ENCODE measurements at regions not wholly inside any gene's neighbourhood (a gene's known extent, or its start where the extent isn't known, plus 50 kb on each side); places are given as distances from the start of the nearest gene placed in this dataset.

DNA sequence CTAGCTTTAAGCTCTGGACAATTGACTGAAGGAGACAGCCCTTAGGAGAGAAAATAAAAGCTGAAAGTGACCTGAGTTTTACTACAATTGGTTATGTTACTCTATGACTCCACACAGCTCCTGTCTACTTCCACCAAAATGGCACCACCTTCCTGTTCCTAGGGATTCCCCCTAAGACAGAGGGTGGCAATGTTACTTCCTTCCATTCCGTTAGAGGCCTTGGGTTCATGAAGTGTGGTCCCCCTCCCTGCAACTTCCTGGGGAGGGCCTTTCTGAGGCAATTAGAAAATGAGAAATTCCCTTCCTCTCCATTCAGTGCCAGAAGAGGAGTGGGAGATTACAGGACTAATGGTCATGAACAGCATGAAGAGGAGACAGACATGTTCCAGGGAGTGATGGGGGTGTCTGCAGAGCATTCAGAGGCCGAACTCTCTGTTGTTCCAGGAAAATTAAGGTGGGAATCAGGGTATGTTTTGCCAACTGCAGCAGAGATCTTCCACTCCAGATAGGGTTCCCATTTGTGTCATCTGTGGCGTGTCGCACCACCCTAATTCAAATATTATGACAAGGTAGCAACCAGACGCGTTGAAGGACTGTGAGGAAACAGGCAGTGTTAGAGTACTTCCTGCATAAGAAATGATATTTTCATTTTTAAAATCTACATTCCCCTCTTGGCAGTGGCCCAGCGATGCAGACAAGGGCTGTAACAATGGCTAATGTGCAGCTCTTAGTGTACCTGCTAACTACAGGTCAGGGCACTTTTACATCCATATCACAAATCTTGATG lies 53.1 kb upstream of the TRIM67 start:
- no peak for DNase-seq (ENCODE audit: low read depth, low spot score)

DNA sequence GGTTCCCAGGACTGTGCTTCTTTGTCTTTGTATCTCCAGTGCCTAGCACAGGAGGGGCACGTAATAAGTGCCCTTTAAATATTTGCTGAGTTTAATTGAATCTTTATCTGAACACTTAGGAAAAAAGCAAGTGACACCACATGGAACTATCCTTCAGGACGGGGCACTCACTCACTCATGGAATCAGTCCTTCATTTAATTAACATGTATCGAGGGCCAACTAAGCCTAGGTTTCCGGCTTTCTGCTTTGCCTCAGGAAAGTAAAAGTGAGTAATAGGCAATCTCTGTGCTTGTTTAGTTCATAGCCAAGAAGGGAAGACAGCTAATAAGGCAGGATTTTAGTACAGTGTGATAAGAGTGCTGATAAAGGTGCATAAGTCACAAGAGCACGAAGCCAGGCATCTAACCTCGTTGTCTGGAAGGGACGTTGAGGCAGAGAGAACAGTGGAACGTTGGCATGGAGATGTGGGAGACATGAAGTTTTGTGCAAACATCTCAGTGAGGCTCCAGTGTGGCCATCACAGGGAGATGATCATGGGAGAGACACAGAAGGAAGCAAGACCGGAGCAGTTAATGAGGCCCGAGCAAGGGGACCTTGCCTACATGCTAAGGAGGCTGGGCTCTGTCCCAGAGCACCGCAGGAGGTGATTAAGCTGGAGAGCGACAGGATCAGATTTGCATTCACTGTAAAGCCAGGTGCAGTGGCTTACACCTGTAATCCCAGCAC lies 54.1 kb upstream of the TRIM67 start:
- no peak for DNase-seq (ENCODE audit: low read depth, low spot score)

- no peak for DNase-seq (ENCODE audit: low read depth, low spot score)
Observed at GRCh38 chr1:231107151-231107550, 54.7 kb upstream of the TRIM67 start.

DNA sequence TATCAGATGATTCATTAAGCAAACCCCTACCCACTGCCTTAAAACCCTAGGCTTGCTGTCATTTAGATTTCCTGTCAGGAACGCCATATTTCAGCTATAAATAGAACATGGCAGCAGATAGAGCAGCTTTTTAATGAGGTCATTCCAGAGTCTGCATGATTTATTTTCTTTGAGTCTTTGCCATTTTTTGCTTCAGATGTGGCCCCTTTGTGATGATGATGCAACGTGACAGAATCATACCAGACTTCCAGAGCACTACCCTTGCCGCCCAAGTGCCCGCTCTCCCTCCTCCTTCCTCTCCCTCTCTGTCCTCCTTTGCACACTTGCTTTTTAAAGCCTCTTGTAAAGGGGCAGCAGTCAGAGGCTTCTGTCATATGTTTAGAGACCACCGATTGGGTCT lies 55.5 kb upstream of the TRIM67 start:
- no peak for DNase-seq (ENCODE audit: low read depth, low spot score)

DNA sequence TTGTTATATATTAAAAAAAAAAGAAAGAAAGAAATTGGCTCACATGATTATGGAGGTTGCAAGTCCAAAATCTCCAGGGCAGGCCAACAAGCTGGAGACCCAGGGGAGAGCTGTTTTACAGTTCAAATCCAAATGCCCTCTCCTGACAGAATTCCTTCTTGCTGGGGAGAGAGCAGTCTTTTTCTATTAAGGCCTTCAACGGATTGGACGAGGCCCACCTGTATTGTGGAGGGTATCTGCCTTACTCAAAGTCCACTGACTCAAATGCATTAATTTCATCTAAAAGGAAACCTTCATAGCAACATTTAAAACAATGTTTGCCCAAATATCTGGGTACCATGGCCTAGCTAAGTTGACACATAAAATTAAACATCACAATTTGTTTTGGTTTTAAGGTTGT lies 56.9 kb upstream of the TRIM67 start:
- DNase-seq (ENCODE audit: low read depth, low spot score) = no peak

GRCh38 chr1:231103961-231104360 lies 57.9 kb upstream of the TRIM67 start:
- DNase-seq (ENCODE audit: low read depth, low spot score) = no peak

- no peak for DNase-seq (ENCODE audit: low read depth, low spot score)
Observed at GRCh38 chr1:231099996-231100767, 60.1 kb upstream of the FAM89A start.

GRCh38 chr1:231099311-231099710 lies 59.3 kb upstream of the FAM89A start:
- DNase-seq (ENCODE audit: low read depth, low spot score) = no peak

DNA sequence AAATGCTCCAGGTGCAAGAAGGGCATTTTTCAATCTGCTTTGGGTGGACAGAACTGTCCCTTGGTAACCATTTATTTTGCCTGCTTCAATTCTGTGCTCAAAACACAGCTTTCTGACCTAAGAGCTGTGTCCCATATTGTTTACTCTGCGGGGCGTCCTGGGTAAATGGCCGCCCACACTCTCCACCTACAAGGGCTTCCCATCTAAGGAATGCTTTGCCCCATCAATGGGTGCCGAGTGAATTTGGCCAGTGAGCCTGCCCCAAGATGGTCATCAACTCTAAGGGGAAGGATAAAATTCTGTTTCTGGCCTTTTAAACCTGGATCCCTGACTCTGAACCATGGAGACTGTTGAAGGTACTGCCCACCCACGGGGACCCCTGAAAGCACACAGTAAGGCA lies 55.5 kb upstream of the FAM89A start:
- DNase-seq (ENCODE audit: low read depth, low spot score) = no peak

DNA sequence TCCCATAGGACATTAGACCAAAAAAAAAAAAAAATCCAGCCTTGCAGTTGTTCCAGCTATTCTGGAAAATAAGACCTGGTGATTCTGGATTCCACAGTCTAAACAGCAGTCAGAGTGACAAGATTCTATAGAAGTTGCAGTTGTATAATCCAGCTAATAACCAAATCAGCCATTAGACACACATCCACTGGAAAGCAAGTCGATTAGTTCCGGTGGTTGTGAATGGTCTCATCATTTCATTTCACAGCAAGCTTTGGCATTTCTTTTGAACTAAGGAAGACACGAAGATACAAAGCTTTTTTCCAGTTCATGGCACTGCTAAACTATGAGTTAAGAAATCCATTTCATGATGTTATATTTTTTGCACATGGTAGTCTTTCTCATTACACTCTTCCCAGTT lies 54.4 kb upstream of the FAM89A start:
- DNase-seq (ENCODE audit: low read depth, low spot score) = no peak

GRCh38 chr1:231093156-231093922 lies 53.3 kb upstream of the FAM89A start:
- peak; percentile 39 for DNase-seq (ENCODE audit: low read depth, low spot score)

DNA sequence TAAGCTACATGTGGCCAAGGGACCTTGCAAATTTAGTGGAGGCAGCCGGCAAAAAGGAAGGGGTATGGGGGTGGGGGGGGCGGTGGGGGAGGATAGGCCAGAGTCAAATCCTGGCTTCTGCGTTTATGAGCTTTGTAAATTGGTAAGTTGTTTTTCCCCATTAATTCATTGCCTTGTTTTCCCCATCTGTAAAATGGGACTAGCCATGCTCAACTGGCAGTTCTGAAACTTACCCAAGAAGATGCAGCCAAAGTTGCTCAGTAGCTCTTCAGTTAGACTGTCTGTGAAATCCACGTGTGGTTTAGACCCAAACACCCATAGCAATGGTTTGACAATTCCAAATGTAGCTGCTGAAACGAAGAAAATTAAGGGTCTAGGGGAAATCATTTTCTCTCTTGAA lies 52.3 kb upstream of the FAM89A start:
- DNase-seq (ENCODE audit: low read depth, low spot score) = no peak

GRCh38 chr1:231091831-231092301 lies 51.8 kb upstream of the FAM89A start:
- peak; percentile 82 for DNase-seq (ENCODE audit: low read depth, low spot score)

- no peak for DNase-seq (ENCODE audit: low read depth, low spot score)
Observed at GRCh38 chr1:231091415-231091814, 51.4 kb upstream of the FAM89A start.
